ENCODE measurements at regions not wholly inside any gene's neighbourhood (a gene's known extent, or its start where the extent isn't known, plus 50 kb on each side); places are given as distances from the start of the nearest gene placed in this dataset.
A peak's percentile ranks its signal among the peaks of the same experiment; 100 is the strongest.

- no peak for TF ChIP-seq CTCF (IDR thresholded peaks at IDR 0.05; ENCODE audit: control insufficient read depth, insufficient read depth, low read depth, low read length, missing control alignments)
- DNase-seq (ENCODE audit: low read depth) = no peak
- H3K4me3 ChIP-seq (ENCODE audit: control insufficient read depth, low read depth, low read length) = no peak overlapping the region
These were observed 203.6 kb upstream of the SPRED2 start for GRCh38 chr2:65636024-65636423.

- DNase-seq (ENCODE audit: low read depth) = no peak
- TF ChIP-seq CTCF (IDR thresholded peaks at IDR 0.05; ENCODE audit: control insufficient read depth, insufficient read depth, low read depth, low read length, missing control alignments) = no peak
- no peak overlapping the region for H3K4me3 ChIP-seq (ENCODE audit: control insufficient read depth, low read depth, low read length)
These were observed 201.9 kb upstream of the SPRED2 start for GRCh38 chr2:65634304-65634703.

GRCh38 chr2:65630643-65631042 is 198.2 kb upstream of the SPRED2 start:
- peak; percentile 73 for DNase-seq (ENCODE audit: low read depth)
- no peak for TF ChIP-seq CTCF (IDR thresholded peaks at IDR 0.05; ENCODE audit: control insufficient read depth, insufficient read depth, low read depth, low read length, missing control alignments)
- no peak overlapping the region for H3K4me3 ChIP-seq (ENCODE audit: control insufficient read depth, low read depth, low read length)

- TF ChIP-seq CTCF (IDR thresholded peaks at IDR 0.05; ENCODE audit: control insufficient read depth, insufficient read depth, low read depth, low read length, missing control alignments) = no peak
- DNase-seq (ENCODE audit: low read depth) = no peak
- no peak overlapping the region for H3K4me3 ChIP-seq (ENCODE audit: control insufficient read depth, low read depth, low read length)
These were observed 195.8 kb upstream of the SPRED2 start for GRCh38 chr2:65628156-65628555.

- no peak for DNase-seq (ENCODE audit: low read depth)
- H3K4me3 ChIP-seq (ENCODE audit: control insufficient read depth, low read depth, low read length) = no peak overlapping the region
- TF ChIP-seq CTCF (IDR thresholded peaks at IDR 0.05; ENCODE audit: control insufficient read depth, insufficient read depth, low read depth, low read length, missing control alignments) = no peak
These were observed 194.4 kb upstream of the SPRED2 start for GRCh38 chr2:65626831-65627230.

- no peak overlapping the region for H3K4me3 ChIP-seq (ENCODE audit: control insufficient read depth, low read depth, low read length)
- DNase-seq (ENCODE audit: low read depth) = no peak
- no peak for TF ChIP-seq CTCF (IDR thresholded peaks at IDR 0.05; ENCODE audit: control insufficient read depth, insufficient read depth, low read depth, low read length, missing control alignments)
These were observed 193.6 kb upstream of the SPRED2 start for GRCh38 chr2:65625982-65626381.

- no peak for DNase-seq (ENCODE audit: low read depth)
- H3K4me3 ChIP-seq (ENCODE audit: control insufficient read depth, low read depth, low read length) = no peak overlapping the region
- no peak for TF ChIP-seq CTCF (IDR thresholded peaks at IDR 0.05; ENCODE audit: control insufficient read depth, insufficient read depth, low read depth, low read length, missing control alignments)
These were observed 190.6 kb upstream of the SPRED2 start for GRCh38 chr2:65622951-65623535.
